ENCODE measurements at regions not wholly inside any gene's neighbourhood (a gene's known extent, or its start where the extent isn't known, plus 50 kb on each side); places are given as distances from the start of the nearest gene placed in this dataset.
"Not testable (repeated sequence)": the region's sequence is repeated elsewhere in the genome, so short reads cannot be mapped to it uniquely, and the experiment has no call there.

DNA sequence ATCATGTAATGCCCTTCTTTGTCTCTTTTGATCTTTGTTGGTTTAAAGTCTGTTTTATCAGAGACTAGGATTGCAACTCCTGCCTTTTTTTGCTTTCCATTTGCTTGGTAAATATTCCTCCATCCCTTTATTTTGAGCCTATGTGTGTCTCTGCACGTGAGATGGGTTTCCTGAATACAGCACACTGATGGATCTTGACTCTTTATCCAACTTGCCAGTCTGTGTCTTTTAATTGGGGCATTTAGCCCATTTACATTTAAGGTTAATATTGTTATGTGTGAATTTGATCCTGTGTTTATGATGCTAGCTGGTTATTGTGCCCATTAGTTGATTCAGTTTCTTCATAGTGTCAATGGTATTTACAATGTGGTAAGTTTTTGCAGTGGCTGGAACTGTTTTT is 72.7 kb downstream of the ADCYAP1 start:
- H3K4me3 ChIP-seq (ENCODE audit: low read depth, low read length); H3K36me3 ChIP-seq (ENCODE audit: control insufficient read depth, insufficient read depth, low read length); CTCF ChIA-PET; DNase-seq (ENCODE audit: low read depth); POLR2A ChIA-PET; H3K27me3 ChIP-seq (ENCODE audit: control insufficient read depth, insufficient read depth, low read length): not testable (repeated sequence)

DNA sequence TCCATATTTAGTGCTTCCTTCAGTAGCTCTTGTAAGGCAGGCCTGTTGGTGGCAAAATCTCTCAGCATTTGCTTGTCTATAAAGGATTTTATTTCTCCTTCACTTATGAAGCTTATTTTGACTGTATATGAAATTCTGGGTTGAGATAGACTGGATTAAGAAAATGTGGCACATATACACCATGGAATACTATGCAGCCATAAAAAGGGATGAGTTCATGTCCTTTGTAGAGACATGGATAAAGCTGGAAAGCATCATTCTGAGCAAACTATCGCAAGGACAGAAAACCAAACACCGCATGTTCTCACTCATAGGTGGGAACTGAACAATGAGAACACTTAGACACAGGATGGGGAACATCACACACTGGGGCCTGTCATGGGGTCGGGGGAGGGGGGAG is 73.1 kb downstream of the ADCYAP1 start:
- H3K36me3 ChIP-seq (ENCODE audit: control insufficient read depth, insufficient read depth, low read length); H3K27me3 ChIP-seq (ENCODE audit: control insufficient read depth, insufficient read depth, low read length); POLR2A ChIA-PET; CTCF ChIA-PET; DNase-seq (ENCODE audit: low read depth); H3K4me3 ChIP-seq (ENCODE audit: low read depth, low read length): not testable (repeated sequence)

DNA sequence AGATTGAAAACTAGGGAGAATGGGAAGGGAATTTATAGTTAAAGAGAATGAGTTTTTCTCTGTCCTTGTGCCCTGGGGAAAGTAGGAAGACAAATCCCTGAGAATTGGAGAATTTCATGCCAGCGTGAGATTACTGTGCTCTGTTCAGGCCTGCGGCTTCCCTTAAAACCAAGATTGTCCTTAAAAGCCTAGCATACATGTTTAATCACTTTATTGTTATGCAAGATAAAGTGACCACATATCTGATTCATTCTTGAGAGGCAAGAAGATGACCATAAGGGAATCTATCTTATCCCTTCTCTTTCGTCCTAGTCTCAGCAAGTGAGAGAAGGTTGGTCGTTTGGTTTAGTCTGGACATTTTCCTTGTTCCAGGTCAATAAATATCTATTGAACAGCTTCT is 75.9 kb downstream of the ADCYAP1 start:
- no peak overlapping the region for H3K4me3 ChIP-seq (ENCODE audit: low read depth, low read length)
- DNase-seq (ENCODE audit: low read depth): no peak
- ChIA-PET POLR2A (no interaction called here), CTCF (no interaction called here)
- TF ChIP-seq, protein P1, sequence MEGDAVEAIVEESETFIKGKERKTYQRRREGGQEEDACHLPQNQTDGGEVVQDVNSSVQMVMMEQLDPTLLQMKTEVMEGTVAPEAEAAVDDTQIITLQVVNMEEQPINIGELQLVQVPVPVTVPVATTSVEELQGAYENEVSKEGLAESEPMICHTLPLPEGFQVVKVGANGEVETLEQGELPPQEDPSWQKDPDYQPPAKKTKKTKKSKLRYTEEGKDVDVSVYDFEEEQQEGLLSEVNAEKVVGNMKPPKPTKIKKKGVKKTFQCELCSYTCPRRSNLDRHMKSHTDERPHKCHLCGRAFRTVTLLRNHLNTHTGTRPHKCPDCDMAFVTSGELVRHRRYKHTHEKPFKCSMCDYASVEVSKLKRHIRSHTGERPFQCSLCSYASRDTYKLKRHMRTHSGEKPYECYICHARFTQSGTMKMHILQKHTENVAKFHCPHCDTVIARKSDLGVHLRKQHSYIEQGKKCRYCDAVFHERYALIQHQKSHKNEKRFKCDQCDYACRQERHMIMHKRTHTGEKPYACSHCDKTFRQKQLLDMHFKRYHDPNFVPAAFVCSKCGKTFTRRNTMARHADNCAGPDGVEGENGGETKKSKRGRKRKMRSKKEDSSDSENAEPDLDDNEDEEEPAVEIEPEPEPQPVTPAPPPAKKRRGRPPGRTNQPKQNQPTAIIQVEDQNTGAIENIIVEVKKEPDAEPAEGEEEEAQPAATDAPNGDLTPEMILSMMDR (IDR thresholded peaks at IDR 0.05; ENCODE audit: insufficient read depth, low read depth, low read length): no peak
- no peaks in the 10 kb centered on the region for H3K27me3 ChIP-seq (ENCODE audit: control insufficient read depth, insufficient read depth, low read length)
- no peaks in the 10 kb centered on the region for H3K36me3 ChIP-seq (ENCODE audit: control insufficient read depth, insufficient read depth, low read length)

DNA sequence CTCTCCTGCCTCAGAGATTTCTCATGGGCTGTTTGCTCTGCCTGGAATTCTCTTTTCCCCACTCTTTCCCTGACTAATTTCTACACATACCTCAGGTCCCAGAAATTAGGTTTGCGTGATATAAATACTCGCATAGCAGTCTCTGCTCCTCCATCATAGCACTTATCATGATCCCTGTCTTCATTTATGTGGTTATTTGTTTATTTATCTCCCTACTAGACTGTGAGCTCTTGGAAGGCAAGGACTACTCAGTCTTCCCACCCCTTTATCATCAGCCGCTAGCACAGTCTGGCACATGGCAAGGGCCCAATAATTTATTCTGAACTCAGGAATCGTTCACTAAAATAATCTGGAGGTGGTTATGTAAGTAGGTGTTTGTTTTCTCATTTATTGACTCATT is 79.3 kb downstream of the ADCYAP1 start:
- no peak for DNase-seq (ENCODE audit: low read depth)
- Histone ChIP-seq H3K36me3 (ENCODE audit: control insufficient read depth, insufficient read depth, low read length) (no peaks in the 10 kb centered on the region), H3K27me3 (ENCODE audit: control insufficient read depth, insufficient read depth, low read length) (no peaks in the 10 kb centered on the region), H3K4me3 (ENCODE audit: low read depth, low read length) (no peak overlapping the region)
- CTCF ChIA-PET: no interaction called here
- POLR2A ChIA-PET: no interaction called here
- TF ChIP-seq, protein P1 (IDR thresholded peaks at IDR 0.05; ENCODE audit: insufficient read depth, low read depth, low read length): no peak

DNA sequence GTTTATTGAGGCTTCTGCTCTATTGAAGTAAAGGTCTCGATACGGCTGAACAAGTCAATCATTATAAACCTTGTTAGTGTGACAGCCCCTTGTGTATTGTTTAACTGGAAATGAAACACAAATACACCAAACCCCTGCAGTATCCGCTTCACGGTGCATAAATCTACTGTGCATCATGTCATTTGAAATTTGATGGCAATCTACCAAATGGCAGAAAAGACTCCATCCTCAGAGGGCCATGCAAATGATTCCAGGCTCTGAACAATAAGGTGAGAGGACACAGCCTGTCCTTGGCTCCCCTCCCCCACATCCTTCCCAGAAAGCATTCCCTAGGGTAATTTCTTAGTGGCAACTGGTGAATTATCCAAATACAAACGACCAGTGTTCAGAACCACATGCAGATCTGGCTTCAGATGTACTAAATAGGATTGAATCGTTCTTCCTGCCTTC is 80.6 kb downstream of the ADCYAP1 start:
- Histone ChIP-seq H3K4me3 (ENCODE audit: low read depth, low read length) (no peak overlapping the region), H3K36me3 (ENCODE audit: control insufficient read depth, insufficient read depth, low read length) (no peaks in the 10 kb centered on the region), H3K27me3 (ENCODE audit: control insufficient read depth, insufficient read depth, low read length) (no peaks in the 10 kb centered on the region)
- POLR2A ChIA-PET: no interaction called here
- no peak for DNase-seq (ENCODE audit: low read depth)
- TF ChIP-seq, protein P1 (IDR thresholded peaks at IDR 0.05; ENCODE audit: insufficient read depth, low read depth, low read length): no peak
- CTCF ChIA-PET: no interaction called here

DNA sequence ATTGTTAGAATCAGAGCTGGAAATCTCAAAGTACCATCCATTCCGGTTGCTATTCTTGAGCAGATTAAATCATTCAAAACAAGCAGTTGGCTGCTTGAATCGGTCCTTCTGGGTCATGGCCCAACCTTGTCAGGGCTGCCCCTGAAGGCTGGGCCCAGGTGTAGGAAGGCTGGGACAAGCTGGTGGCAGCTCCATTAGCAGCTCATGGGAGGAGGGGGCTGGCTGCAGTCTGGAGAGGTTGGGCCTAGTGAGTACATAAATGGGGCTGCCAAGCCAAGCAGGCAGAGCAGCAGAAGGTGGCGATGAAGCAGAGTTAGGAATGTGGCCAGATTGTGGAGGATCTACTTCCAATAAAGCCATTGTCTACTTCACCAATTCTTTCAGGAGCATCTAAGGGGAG is 81.4 kb downstream of the ADCYAP1 start:
- Histone ChIP-seq H3K4me3 (ENCODE audit: low read depth, low read length) (no peak overlapping the region), H3K36me3 (ENCODE audit: control insufficient read depth, insufficient read depth, low read length) (no peaks in the 10 kb centered on the region), H3K27me3 (ENCODE audit: control insufficient read depth, insufficient read depth, low read length) (no peaks in the 10 kb centered on the region)
- ChIA-PET CTCF (no interaction called here), POLR2A (no interaction called here)
- TF ChIP-seq, protein P1 (IDR thresholded peaks at IDR 0.05; ENCODE audit: insufficient read depth, low read depth, low read length): no peak
- DNase-seq (ENCODE audit: low read depth): no peak

Measured in BJ (cell line).